ENCODE measurements at regions not wholly inside any gene's neighbourhood (a gene's known extent, or its start where the extent isn't known, plus 50 kb on each side); places are given as distances from the start of the nearest gene placed in this dataset.
A peak's percentile ranks its signal among the peaks of the same experiment; 100 is the strongest.
"Not testable (repeated sequence)": the region's sequence is repeated elsewhere in the genome, so short reads cannot be mapped to it uniquely, and the experiment has no call there.

GRCh38 chr2:129828792-129829191 lies 150.7 kb upstream of the RAB6C start:
- Mint-ChIP-seq H3K27me3 (peaks cover 9 to 35% of the 10 kb centered on the region in 2 donors), H3K9me3 (peaks cover 4 to 13% (median 10%) of the 10 kb centered on the region in 5 donors), H3K4me1 (no peaks in the 10 kb centered on the region), H3K27ac (no peak overlapping the region), H3K4me3 (no peak overlapping the region), H3K36me3 (peaks cover 0 to 12% (median 3%) of the 10 kb centered on the region in 3 donors)
- ChIA-PET POLR2A (no interaction called here), CTCF (no interaction called here)
- no peak for DNase-seq
- H3K9me3 ChIP-seq (ENCODE audit: low read length): no peaks in the 10 kb centered on the region
- H3K36me3 ChIP-seq (ENCODE audit: insufficient read depth, low read length): no peaks in the 10 kb centered on the region
- no peak overlapping the region for H3K27ac ChIP-seq (ENCODE audit: low read depth, low read length)
- H3K4me3 ChIP-seq (ENCODE audit: low read length): no peak overlapping the region
- H3K27me3 ChIP-seq (ENCODE audit: insufficient read depth, low read length, poor library complexity, severe bottlenecking): no peaks in the 10 kb centered on the region
- H3K4me1 ChIP-seq (ENCODE audit: insufficient read depth, low read length): no peaks in the 10 kb centered on the region

- ChIA-PET CTCF (no interaction called here), POLR2A (no interaction called here)
- Mint-ChIP-seq H3K4me1 (no peaks in the 10 kb centered on the region), H3K27me3 (peaks cover 9 to 35% of the 10 kb centered on the region in 2 donors), H3K9me3 (peaks cover 4 to 13% (median 10%) of the 10 kb centered on the region in 5 donors), H3K4me3 (no peak overlapping the region), H3K27ac (no peak overlapping the region), H3K36me3 (peaks cover 0 to 12% (median 3%) of the 10 kb centered on the region in 3 donors)
- Histone ChIP-seq H3K27ac (ENCODE audit: low read depth, low read length) (no peak overlapping the region), H3K4me3 (ENCODE audit: low read length) (no peak overlapping the region), H3K27me3 (ENCODE audit: insufficient read depth, low read length, poor library complexity, severe bottlenecking) (no peaks in the 10 kb centered on the region), H3K9me3 (ENCODE audit: low read length) (no peaks in the 10 kb centered on the region), H3K36me3 (ENCODE audit: insufficient read depth, low read length) (no peaks in the 10 kb centered on the region), H3K4me1 (ENCODE audit: insufficient read depth, low read length) (no peaks in the 10 kb centered on the region)
- DNase-seq: no peak
These were observed 149.9 kb upstream of the RAB6C start for GRCh38 chr2:129829588-129829987.

- Histone ChIP-seq H3K27me3 (ENCODE audit: insufficient read depth, low read length, poor library complexity, severe bottlenecking) (no peaks in the 10 kb centered on the region), H3K36me3 (ENCODE audit: insufficient read depth, low read length) (no peaks in the 10 kb centered on the region), H3K9me3 (ENCODE audit: low read length) (no peaks in the 10 kb centered on the region), H3K27ac (ENCODE audit: low read depth, low read length) (no peak overlapping the region), H3K4me1 (ENCODE audit: insufficient read depth, low read length) (no peaks in the 10 kb centered on the region), H3K4me3 (ENCODE audit: low read length) (no peak overlapping the region)
- no peak for DNase-seq
- POLR2A ChIA-PET: no interaction called here
- peaks cover 9 to 35% of the 10 kb centered on the region in 2 donors for H3K27me3 Mint-ChIP-seq
- no peak overlapping the region for H3K4me3 Mint-ChIP-seq
- peaks cover 4 to 13% (median 10%) of the 10 kb centered on the region in 5 donors for H3K9me3 Mint-ChIP-seq
- H3K36me3 Mint-ChIP-seq: peaks cover 0 to 12% (median 3%) of the 10 kb centered on the region in 3 donors
- H3K27ac Mint-ChIP-seq: no peak overlapping the region
- no peaks in the 10 kb centered on the region for H3K4me1 Mint-ChIP-seq
- CTCF ChIA-PET: no interaction called here
These were observed 148.4 kb upstream of the RAB6C start for GRCh38 chr2:129831018-129831417.

- CTCF ChIA-PET; H3K4me1 ChIP-seq (ENCODE audit: insufficient read depth, low read length); H3K27ac ChIP-seq (ENCODE audit: low read depth, low read length); H3K27ac Mint-ChIP-seq; POLR2A ChIA-PET; H3K27me3 ChIP-seq (ENCODE audit: insufficient read depth, low read length, poor library complexity, severe bottlenecking); H3K4me1 Mint-ChIP-seq; DNase-seq; H3K9me3 ChIP-seq (ENCODE audit: low read length); H3K4me3 Mint-ChIP-seq; H3K36me3 ChIP-seq (ENCODE audit: insufficient read depth, low read length); H3K4me3 ChIP-seq (ENCODE audit: low read length): not testable (repeated sequence)
- Mint-ChIP-seq H3K36me3 (peaks cover 0 to 12% (median 3%) of the 10 kb centered on the region in 3 donors), H3K9me3 (peaks cover 4 to 13% (median 10%) of the 10 kb centered on the region in 5 donors), H3K27me3 (peaks cover 12 to 30% of the 10 kb centered on the region in 2 donors)
These were observed 146.0 kb upstream of the RAB6C start for GRCh38 chr2:129833465-129833864.

GRCh38 chr2:129847043-129847442 lies 132.4 kb upstream of the RAB6C start:
- H3K9me3 Mint-ChIP-seq: peaks cover 0 to 5% (median 3%) of the 10 kb centered on the region in 5 donors
- no peak for DNase-seq
- POLR2A ChIA-PET: no interaction called here
- Histone ChIP-seq H3K4me3 (ENCODE audit: low read length) (no peak overlapping the region), H3K4me1 (ENCODE audit: insufficient read depth, low read length) (no peaks in the 10 kb centered on the region), H3K9me3 (ENCODE audit: low read length) (no peaks in the 10 kb centered on the region), H3K36me3 (ENCODE audit: insufficient read depth, low read length) (no peaks in the 10 kb centered on the region), H3K27ac (ENCODE audit: low read depth, low read length) (no peak overlapping the region), H3K27me3 (ENCODE audit: insufficient read depth, low read length, poor library complexity, severe bottlenecking) (no peaks in the 10 kb centered on the region)
- H3K4me1 Mint-ChIP-seq: peaks cover 0 to 3% (median 3%) of the 10 kb centered on the region in 3 donors
- H3K27ac Mint-ChIP-seq: no peak overlapping the region
- peaks cover 0 to 4% (median 0%) of the 10 kb centered on the region in 3 donors for H3K36me3 Mint-ChIP-seq
- H3K27me3 Mint-ChIP-seq: peaks cover 8 to 46% of the 10 kb centered on the region in 2 donors
- no peak overlapping the region for H3K4me3 Mint-ChIP-seq
- CTCF ChIA-PET: no interaction called here

GRCh38 chr2:129849559-129850160 lies 129.8 kb upstream of the RAB6C start:
- H3K27ac ChIP-seq (ENCODE audit: low read depth, low read length): no peak overlapping the region
- no peaks in the 10 kb centered on the region for H3K27me3 ChIP-seq (ENCODE audit: insufficient read depth, low read length, poor library complexity, severe bottlenecking)
- no peaks in the 10 kb centered on the region for H3K9me3 ChIP-seq (ENCODE audit: low read length)
- H3K4me3 ChIP-seq (ENCODE audit: low read length): no peak overlapping the region
- DNase-seq: peak in 2 of 5 donors; percentile 45 to 55
- Mint-ChIP-seq H3K9me3 (peaks cover 0 to 3% (median 0%) of the 10 kb centered on the region in 5 donors), H3K36me3 (peaks cover 0 to 4% (median 0%) of the 10 kb centered on the region in 3 donors), H3K4me1 (peaks cover 0 to 3% (median 3%) of the 10 kb centered on the region in 3 donors), H3K27me3 (peaks cover 6 to 42% of the 10 kb centered on the region in 2 donors), H3K4me3 (peak overlapping the region in 1 of 7 donors; percentile 42), H3K27ac (peak overlapping the region in 1 of 8 donors; percentile 65)
- no peaks in the 10 kb centered on the region for H3K36me3 ChIP-seq (ENCODE audit: insufficient read depth, low read length)
- ChIA-PET CTCF (interaction anchor here (0.7 to 1.2 kb wide), 3 partner anchors 11 to 28 kb away, joined by 3 read pairs; no protein-coding TSS in a partner anchor), POLR2A (no interaction called here)
- no peaks in the 10 kb centered on the region for H3K4me1 ChIP-seq (ENCODE audit: insufficient read depth, low read length)

- ChIA-PET POLR2A (no interaction called here), CTCF (no interaction called here)
- peaks cover 0 to 12% (median 6%) of the 10 kb centered on the region in 5 donors for H3K9me3 Mint-ChIP-seq
- no peak for DNase-seq
- H3K36me3 Mint-ChIP-seq: no peaks in the 10 kb centered on the region
- H3K27me3 ChIP-seq (ENCODE audit: insufficient read depth, low read length, poor library complexity, severe bottlenecking): no peaks in the 10 kb centered on the region
- H3K27ac ChIP-seq (ENCODE audit: low read depth, low read length): no peak overlapping the region
- no peak overlapping the region for H3K4me3 Mint-ChIP-seq
- H3K36me3 ChIP-seq (ENCODE audit: insufficient read depth, low read length): no peaks in the 10 kb centered on the region
- H3K27ac Mint-ChIP-seq: peak overlapping the region in 1 of 8 donors; percentile 44
- no peaks in the 10 kb centered on the region for H3K9me3 ChIP-seq (ENCODE audit: low read length)
- H3K4me1 ChIP-seq (ENCODE audit: insufficient read depth, low read length): no peaks in the 10 kb centered on the region
- H3K27me3 Mint-ChIP-seq: peaks cover 2 to 9% of the 10 kb centered on the region in 2 donors
- H3K4me1 Mint-ChIP-seq: no peaks in the 10 kb centered on the region
- no peak overlapping the region for H3K4me3 ChIP-seq (ENCODE audit: low read length)
These were observed 122.3 kb upstream of the RAB6C start for GRCh38 chr2:129857200-129857599.

GRCh38 chr2:129859175-129859574 lies 120.3 kb upstream of the RAB6C start:
- no peaks in the 10 kb centered on the region for H3K36me3 Mint-ChIP-seq
- Histone ChIP-seq H3K27me3 (ENCODE audit: insufficient read depth, low read length, poor library complexity, severe bottlenecking) (no peaks in the 10 kb centered on the region), H3K4me1 (ENCODE audit: insufficient read depth, low read length) (no peaks in the 10 kb centered on the region), H3K4me3 (ENCODE audit: low read length) (no peak overlapping the region), H3K9me3 (ENCODE audit: low read length) (no peaks in the 10 kb centered on the region), H3K27ac (ENCODE audit: low read depth, low read length) (no peak overlapping the region), H3K36me3 (ENCODE audit: insufficient read depth, low read length) (no peaks in the 10 kb centered on the region)
- peaks cover 0 to 12% (median 6%) of the 10 kb centered on the region in 5 donors for H3K9me3 Mint-ChIP-seq
- POLR2A ChIA-PET: no interaction called here
- H3K27me3 Mint-ChIP-seq: peaks cover 2 to 9% of the 10 kb centered on the region in 2 donors
- H3K27ac Mint-ChIP-seq: no peak overlapping the region
- DNase-seq: no peak
- H3K4me3 Mint-ChIP-seq: no peak overlapping the region
- CTCF ChIA-PET: no interaction called here
- H3K4me1 Mint-ChIP-seq: no peaks in the 10 kb centered on the region
